EH (cell line): ENCODE measurements at regions not wholly inside any gene's neighbourhood (a gene's known extent, or its start where the extent isn't known, plus 50 kb on each side); places are given as distances from the start of the nearest gene placed in this dataset.

Experiments
- DNase-seq: peaks from one replicate; pipeline ENCODE4 v3.0.0-alpha.2; 2015; ENCODE audit warnings: low read depth

GRCh38 chr1:4088676-4089075 lies 188.6 kb upstream of the C1orf174 start:
- no peak for DNase-seq

GRCh38 chr1:4089421-4090175 lies 189.5 kb upstream of the C1orf174 start:
- DNase-seq, result no peak

GRCh38 chr1:4090556-4090955 lies 190.5 kb upstream of the C1orf174 start:
- DNase-seq, result no peak

GRCh38 chr1:4090976-4091660 lies 191.0 kb upstream of the C1orf174 start:
- DNase-seq, result no peak

DNA sequence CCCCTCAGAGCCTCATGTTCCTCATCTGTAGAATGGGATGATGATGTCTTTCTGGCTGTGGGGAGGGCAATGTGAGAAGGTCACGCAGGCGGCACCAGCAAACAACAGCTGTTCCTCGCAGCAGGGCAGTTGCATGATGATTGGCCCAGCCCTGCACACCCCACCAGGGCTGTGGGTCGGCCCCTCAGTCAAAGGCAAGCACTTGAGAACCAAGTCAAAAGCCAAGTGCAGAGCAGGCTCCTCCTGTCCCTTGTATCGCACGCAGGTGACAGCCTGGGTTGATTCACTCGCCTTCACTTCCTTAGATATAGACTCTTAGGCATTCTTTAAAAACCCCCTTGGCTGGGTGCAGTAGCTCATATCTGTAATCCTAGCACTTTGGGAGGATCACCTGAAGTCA lies 191.9 kb upstream of the C1orf174 start:
- DNase-seq, result no peak

DNA sequence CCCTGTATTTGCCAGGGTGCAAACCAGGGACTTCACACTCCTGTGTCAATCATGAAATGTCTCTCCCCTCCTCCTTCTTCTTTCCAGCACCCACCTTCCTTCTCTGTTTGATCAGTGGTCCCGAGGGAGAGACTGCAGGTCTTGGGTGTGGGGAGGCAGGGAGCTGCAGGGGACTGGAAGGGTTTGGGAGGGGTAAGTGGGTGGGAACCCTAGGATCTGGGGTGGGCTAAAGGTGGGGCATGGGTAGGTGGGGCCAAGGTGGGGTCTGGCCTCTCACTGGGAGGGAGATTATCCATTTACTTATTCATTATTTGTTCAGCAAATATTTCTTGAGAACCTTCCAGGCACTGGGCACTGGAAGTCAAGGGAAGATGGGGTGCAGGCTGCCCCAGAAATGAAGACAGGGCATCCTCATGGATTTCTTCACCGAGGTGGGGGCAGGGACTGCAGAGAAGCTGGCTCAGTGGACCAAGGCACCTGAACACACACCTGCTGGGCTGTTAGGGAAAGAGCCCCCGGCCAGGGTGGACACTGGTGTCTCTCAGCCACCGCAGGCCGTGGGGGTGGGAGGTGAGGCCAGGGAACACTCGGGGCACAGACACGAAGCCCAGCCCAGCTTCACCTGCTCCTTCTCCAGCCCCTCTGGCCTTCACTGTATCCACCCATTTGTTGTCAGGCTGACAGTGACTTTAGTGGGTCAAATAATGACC lies 193.9 kb upstream of the C1orf174 start:
- no peak for DNase-seq

- DNase-seq, result no peak
Measured at GRCh38 chr1:4095433-4095971, 195.4 kb upstream of the C1orf174 start.

- DNase-seq, result no peak
Measured at GRCh38 chr1:4101459-4102161, 201.5 kb upstream of the C1orf174 start.

GRCh38 chr1:4105300-4105880 lies 205.3 kb upstream of the C1orf174 start:
- no peak for DNase-seq

DNA sequence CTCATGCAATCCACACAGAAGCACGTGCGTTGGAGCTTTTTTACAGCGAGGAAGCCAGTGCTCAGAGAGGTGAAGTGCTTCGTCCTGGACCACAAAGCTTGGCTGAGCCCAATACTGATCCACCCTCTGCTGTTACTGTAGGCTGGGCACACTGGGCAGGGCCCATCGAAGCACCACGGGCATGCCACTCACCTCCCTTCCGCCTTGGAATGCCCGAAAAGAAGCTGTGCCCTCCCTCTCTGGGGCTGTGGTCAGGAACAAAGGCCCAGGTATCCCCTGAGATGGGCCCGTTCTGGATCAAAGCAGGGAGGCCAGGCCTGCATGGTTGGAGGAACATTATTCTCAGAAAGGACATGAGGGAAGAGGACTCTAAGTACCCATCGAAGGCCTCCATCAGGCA lies 206.7 kb upstream of the C1orf174 start:
- DNase-seq, result no peak

DNA sequence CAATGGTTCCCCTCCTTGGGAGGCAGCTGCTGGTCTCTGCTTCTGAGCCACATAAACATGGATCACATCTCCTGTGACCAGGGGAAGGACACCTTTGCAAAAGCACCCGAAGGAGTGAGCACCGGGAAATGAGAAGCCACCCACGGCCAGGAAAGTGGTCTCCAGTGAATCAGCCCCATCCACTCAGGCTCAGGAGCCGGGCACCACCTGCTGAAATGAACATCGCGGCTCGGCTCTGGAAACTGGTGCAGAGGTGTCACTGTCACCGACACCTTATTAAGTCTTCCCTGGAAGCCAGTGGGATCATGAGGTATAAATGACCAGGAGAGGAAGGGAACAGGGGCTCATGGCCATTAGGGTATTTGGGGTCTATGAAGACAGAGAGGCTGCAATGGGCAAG lies 207.2 kb upstream of the C1orf174 start:
- no peak for DNase-seq

DNA sequence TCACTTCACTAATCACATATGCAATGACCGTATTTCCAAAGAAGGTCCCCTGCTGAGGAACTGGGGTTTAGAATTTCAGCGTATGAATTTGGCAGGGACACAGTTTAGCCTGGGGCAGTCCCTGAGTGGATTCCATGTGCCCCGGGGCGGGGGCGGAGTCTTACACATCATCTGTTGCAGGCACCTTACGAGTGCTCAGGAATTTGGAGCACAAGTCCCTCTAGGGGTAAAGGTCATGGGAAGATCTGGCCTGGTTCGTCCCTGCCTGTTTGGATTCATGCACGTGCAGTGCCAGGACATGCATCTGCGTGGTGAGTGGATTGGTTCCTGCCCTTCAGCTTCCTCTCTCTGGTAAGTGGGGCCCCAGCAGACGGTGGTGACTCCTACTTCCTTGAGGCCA lies 208.3 kb upstream of the C1orf174 start:
- DNase-seq, result no peak

- DNase-seq, result no peak
Measured at GRCh38 chr1:4108758-4109627, 208.9 kb upstream of the C1orf174 start.

- DNase-seq, result no peak
Measured at GRCh38 chr1:4109628-4109940, 209.5 kb upstream of the C1orf174 start.

- no peak for DNase-seq
Measured at GRCh38 chr1:4110888-4111287, 210.8 kb upstream of the C1orf174 start.

GRCh38 chr1:4113897-4114296 lies 213.8 kb upstream of the C1orf174 start:
- DNase-seq, result no peak

- DNase-seq, result no peak
Measured at GRCh38 chr1:4115191-4115900, 215.3 kb upstream of the C1orf174 start.

DNA sequence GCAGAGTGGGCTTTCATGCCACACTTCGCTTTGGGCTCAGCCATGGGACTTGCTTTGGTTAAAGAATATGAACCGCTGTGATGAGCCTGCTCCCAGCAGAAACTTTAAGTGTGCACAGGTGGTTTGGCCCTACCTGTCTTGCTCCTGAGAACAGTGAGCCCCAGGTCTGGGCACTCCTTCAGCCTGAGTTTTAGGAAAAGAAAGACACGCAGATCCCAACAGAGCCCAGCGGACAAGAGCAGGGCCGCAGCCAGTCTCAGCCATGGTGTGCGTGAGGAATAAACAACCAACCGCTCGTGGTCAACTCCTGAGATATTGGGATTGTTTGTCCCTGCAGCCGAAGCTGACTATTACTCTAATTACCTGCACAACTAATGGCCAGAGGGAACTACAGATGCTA lies 217.1 kb upstream of the C1orf174 start:
- DNase-seq, result no peak

DNA sequence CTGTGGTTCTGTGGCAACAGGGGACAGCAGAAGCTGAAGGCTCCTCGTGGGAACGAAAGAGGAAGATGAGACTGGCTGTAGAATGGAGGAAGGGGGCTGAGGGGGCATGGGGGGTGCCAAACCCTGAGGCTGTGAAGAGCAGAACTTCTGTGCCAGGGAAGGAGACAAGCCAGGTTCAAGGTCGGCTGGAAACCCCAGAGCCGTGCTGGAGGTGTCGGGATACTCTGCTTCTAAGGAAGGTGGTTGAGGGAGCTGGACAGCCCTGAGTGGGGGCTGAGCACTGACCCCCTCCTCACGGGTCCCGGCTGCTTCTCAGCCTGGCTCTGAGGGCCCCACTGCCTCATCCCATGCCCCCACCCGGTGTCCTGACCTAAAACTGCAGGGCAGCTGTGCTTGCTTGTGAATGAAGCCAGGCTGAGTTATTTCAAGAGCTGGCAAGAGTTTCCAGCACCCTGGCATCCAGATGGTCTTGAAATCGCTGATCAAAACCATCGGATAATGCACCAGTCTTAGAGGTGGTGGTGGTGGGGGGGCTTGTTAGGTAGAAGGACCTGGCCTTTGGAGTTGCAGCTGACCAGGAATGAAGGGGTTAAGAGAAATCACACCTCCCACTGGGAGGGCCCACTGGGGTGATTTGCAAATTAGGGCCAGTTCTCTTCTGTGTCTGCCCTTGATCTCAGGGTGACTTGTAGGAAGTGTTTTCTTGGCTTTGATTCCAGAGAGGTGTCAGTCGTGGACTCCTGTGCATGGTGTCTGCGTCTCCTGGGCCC lies 218.9 kb upstream of the C1orf174 start:
- DNase-seq, result no peak
